Upper lobe of left lung (tissue), 6 donors: ENCODE measurements at regions not wholly inside any gene's neighbourhood (a gene's known extent, or its start where the extent isn't known, plus 50 kb on each side); places are given as distances from the start of the nearest gene placed in this dataset.
A peak's percentile ranks its signal among the peaks of the same experiment; 100 is the strongest.

Source experiments
- ATAC-seq, 2 donors: fragments of 200-7000 bp; cut with Tn5 transposase; one replicate each; pipeline ENCODE4 v1.9.1; 2022; ENCODE audit warnings: mild to moderate bottlenecking in 2 of 2, moderate library complexity in 2 of 2; ENCODE audit not compliant: low FRiP score in 2 of 2
- DNase-seq, 2 donors: peaks; one replicate each; pipeline ENCODE4 v3.0.0-alpha.2; 2019 to 2020
- H3K27ac ChIP-seq, 4 donors: fragments of 200-600 bp; sonication (generic); one replicate each; pipeline ENCODE4 v1.5.1; 2016 to 2019
- H3K27me3 ChIP-seq, 4 donors: fragments of 200-600 bp; sonication (generic); one replicate each; pipeline ENCODE4 v1.5.1; 2017 to 2019
- H3K36me3 ChIP-seq, 4 donors: fragments of 200-600 bp; sonication (generic); one replicate each; pipeline ENCODE4 v1.5.1; 2016 to 2019
- H3K4me1 ChIP-seq, 4 donors: fragments of 200-600 bp; sonication (generic); one replicate each; pipeline ENCODE4 v1.5.1; 2018 to 2019
- H3K4me3 ChIP-seq, 4 donors: fragments of 200-600 bp; sonication (generic); one replicate each; pipeline ENCODE4 v1.5.1; 2017 to 2019; ENCODE audit warnings: mild to moderate bottlenecking in 2 of 4, moderate library complexity in 1 of 4
- H3K9me3 ChIP-seq, 4 donors: fragments of 200-600 bp; sonication (generic); one replicate each; pipeline ENCODE4 v1.5.1; 2018 to 2019
- CTCF ChIP-seq, 6 experiments: fragments of 450-650 bp in 4 of 6; fragments of 200-600 bp in 2 of 6; sonication (generic) in 2 of 6; IDR thresholded peaks; one replicate each; pipeline ENCODE4 v1.5.1; 2016 to 2019; ENCODE audit warnings: antibody characterized with exemption in 6 of 6
- EP300 ChIP-seq, 4 donors: sonication (generic); formaldehyde crosslinking; IDR thresholded peaks; one replicate each; pipeline ENCODE4 v1.5.1; 2017; ENCODE audit warnings: antibody characterized with exemption in 4 of 4, control low read depth in 2 of 4
- POLR2A ChIP-seq, 4 donors: fragments of 450-650 bp; IDR thresholded peaks; one replicate each; pipeline ENCODE4 v1.5.1; 2016 to 2017; ENCODE audit warnings: antibody characterized with exemption in 4 of 4, mild to moderate bottlenecking in 2 of 4
- POLR2AphosphoS5 ChIP-seq, 2 donors: sonication (generic); formaldehyde crosslinking; IDR thresholded peaks; one replicate each; pipeline ENCODE4 v1.5.1; 2017; ENCODE audit warnings: antibody characterized with exemption in 2 of 2
- WGBS, 2 donors: methylation state at CpG; one replicate each; pipeline ENCODE4 v1.1.5; 2017 to 2018; 5-methylcytosine and 5-hydroxymethylcytosine counted together
- donor health status: DM: no; HTN: no; CAD: no; lungs with moderate emphysema.
- donor health status: DM: no; HTN: yes; CAD: no; lungs with severe emphysema.

GRCh38 chr5:167814828-167815227 lies 476.6 kb upstream of the WWC1 start:
- peak in 1 of 2 donors; percentile 50 for ATAC-seq
- H3K4me3 ChIP-seq, result no peak overlapping the region
- DNase-seq, result no peak
- no peaks in the 10 kb centered on the region for H3K36me3 ChIP-seq
- 38 to 46% methylated on average over 4 of the region's 4 CpGs for WGBS, 2 donors
- no peaks in the 10 kb centered on the region for H3K27me3 ChIP-seq
- no peak for TF ChIP-seq POLR2AphosphoS5 (IDR thresholded peaks at IDR 0.05)
- no peak for TF ChIP-seq EP300 (IDR thresholded peaks at IDR 0.05)
- no peak for TF ChIP-seq POLR2A (IDR thresholded peaks at IDR 0.05)
- TF ChIP-seq CTCF (IDR thresholded peaks at IDR 0.05), result no peak
- H3K9me3 ChIP-seq, result no peaks in the 10 kb centered on the region
- no peak overlapping the region for H3K27ac ChIP-seq
- H3K4me1 ChIP-seq, result no peaks in the 10 kb centered on the region

- WGBS, 2 donors, result 30% methylated on average over 3 of the region's 3 CpGs
- DNase-seq, result no peak
- Histone ChIP-seq H3K27me3 (no peaks in the 10 kb centered on the region), H3K36me3 (no peaks in the 10 kb centered on the region), H3K4me1 (no peaks in the 10 kb centered on the region), H3K4me3 (no peak overlapping the region), H3K27ac (no peak overlapping the region), H3K9me3 (no peaks in the 10 kb centered on the region)
- no peak for ATAC-seq
- TF ChIP-seq EP300 (IDR thresholded peaks at IDR 0.05), result no peak
- TF ChIP-seq POLR2AphosphoS5 (IDR thresholded peaks at IDR 0.05), result no peak
- TF ChIP-seq CTCF (IDR thresholded peaks at IDR 0.05), result no peak
Measured at GRCh38 chr5:167816354-167816753, 475.1 kb upstream of the WWC1 start.

- 83 to 85% methylated on average over 4 of the region's 4 CpGs for WGBS, 2 donors
- no peak overlapping the region for H3K27ac ChIP-seq
- no peaks in the 10 kb centered on the region for H3K9me3 ChIP-seq
- no peaks in the 10 kb centered on the region for H3K36me3 ChIP-seq
- no peak for TF ChIP-seq POLR2AphosphoS5 (IDR thresholded peaks at IDR 0.05)
- no peak for TF ChIP-seq CTCF (IDR thresholded peaks at IDR 0.05)
- no peak for TF ChIP-seq EP300 (IDR thresholded peaks at IDR 0.05)
- TF ChIP-seq POLR2A (IDR thresholded peaks at IDR 0.05), result no peak
- ATAC-seq, result no peak
- no peaks in the 10 kb centered on the region for H3K4me1 ChIP-seq
- DNase-seq, result no peak
- H3K4me3 ChIP-seq, result no peak overlapping the region
- H3K27me3 ChIP-seq, result no peaks in the 10 kb centered on the region
Measured at GRCh38 chr5:167816864-167817263, 474.6 kb upstream of the WWC1 start.

GRCh38 chr5:167819406-167819805 lies 472.0 kb upstream of the WWC1 start:
- Histone ChIP-seq H3K27ac (no peak overlapping the region), H3K4me3 (no peak overlapping the region), H3K36me3 (no peaks in the 10 kb centered on the region), H3K27me3 (no peaks in the 10 kb centered on the region), H3K9me3 (no peaks in the 10 kb centered on the region), H3K4me1 (no peaks in the 10 kb centered on the region)
- WGBS, 2 donors, result 66 to 70% methylated on average over 3 of the region's 3 CpGs
- TF ChIP-seq CTCF (IDR thresholded peaks at IDR 0.05) (no peak), POLR2A (IDR thresholded peaks at IDR 0.05) (no peak), EP300 (IDR thresholded peaks at IDR 0.05) (no peak), POLR2AphosphoS5 (IDR thresholded peaks at IDR 0.05) (no peak)
- DNase-seq (no peak), ATAC-seq (no peak)

GRCh38 chr5:167820101-167820990 lies 471.1 kb upstream of the WWC1 start:
- Histone ChIP-seq H3K4me1 (no peaks in the 10 kb centered on the region), H3K27me3 (no peaks in the 10 kb centered on the region), H3K9me3 (no peaks in the 10 kb centered on the region), H3K4me3 (no peak overlapping the region), H3K27ac (no peak overlapping the region), H3K36me3 (no peaks in the 10 kb centered on the region)
- no peak for DNase-seq
- WGBS, 2 donors, result 67 to 72% methylated on average over 11 to 12 of the region's 12 CpGs
- TF ChIP-seq POLR2A (IDR thresholded peaks at IDR 0.05) (no peak), POLR2AphosphoS5 (IDR thresholded peaks at IDR 0.05) (no peak), CTCF (IDR thresholded peaks at IDR 0.05) (no peak), EP300 (IDR thresholded peaks at IDR 0.05) (no peak)
- no peak for ATAC-seq
